GM12878 (cell line): ENCODE measurements at regions not wholly inside any gene's neighbourhood (a gene's known extent, or its start where the extent isn't known, plus 50 kb on each side); places are given as distances from the start of the nearest gene placed in this dataset.
"Not testable (repeated sequence)": the region's sequence is repeated elsewhere in the genome, so short reads cannot be mapped to it uniquely, and the experiment has no call there.

Experiments used
- ATAC-seq: fragments of 200-7000 bp; cut with Tn5 transposase; 3 replicates; pipeline ENCODE4 v1.9.1; 2020; ENCODE audit warnings: mild to moderate bottlenecking, moderate library complexity
- BruUV-seq: library from RNA; stranded (reverse); fragments of 400-500 nt; replicated peaks from 2 replicates; lab custom pipeline; 2021; lab: Mats Ljungman, UMichigan
- CTCF ChIA-PET: fragments of 300-600 bp; sonication (Branson Sonifier 250); formaldehyde crosslinking; extraction: SDS; loops from one replicate; lab custom pipeline; 2021; ENCODE audit warnings: inconsistent platforms; lab: Yijun Ruan, JAX
- POLR2A ChIA-PET: fragments of 350-600 bp; formaldehyde crosslinking; extraction: SDS; loops from one replicate; lab custom pipeline; 2021; ENCODE audit warnings: inconsistent platforms; lab: Charles Lee
- RAD21 ChIA-PET: fragments of 300-600 bp; sonication (Branson Sonifier 250); formaldehyde crosslinking; loops from one replicate; lab custom pipeline; 2023; ENCODE audit warnings: antibody characterized with exemption; ENCODE audit not compliant: unreplicated experiment; lab: Charles Lee
- SMC1A ChIA-PET: fragments of 300-600 bp; sonication (Branson Sonifier 250); formaldehyde crosslinking; loops from one replicate; lab custom pipeline; 2023; ENCODE audit not compliant: unreplicated experiment, uncharacterized antibody; lab: Charles Lee
- DNase-seq: peaks from one replicate; pipeline ENCODE4 v3.0.0-alpha.2; 2011; ENCODE audit warnings: low read depth, low spot score
- FAIRE-seq: peaks from 3 replicates; lab custom pipeline; 2011; peaks lifted over from hg19 to GRCh38; lab: Jason Lieb, UNC
- H2AFZ ChIP-seq: 2 replicates; pipeline ENCODE4 v1.6.0; 2011; ENCODE audit warnings: low read depth, low read length, control low read depth; ENCODE audit not compliant: control insufficient read depth
- H3K27ac ChIP-seq: 2 replicates; pipeline ENCODE4 v1.5.1; 2011; ENCODE audit warnings: control low read depth; ENCODE audit not compliant: control insufficient read depth, insufficient read depth
- H3K27me3 ChIP-seq, 2 experiments: replicated peaks in 1 of 2; 2 replicates each; pipeline versions ENCODE4 v1.6.0 to v1.6.1; 2011; ENCODE audit warnings: low read length in 1 of 2; ENCODE audit not compliant: control insufficient read depth in 2 of 2, insufficient read depth in 2 of 2
- H3K36me3 ChIP-seq, 2 experiments: 2 replicates each; pipeline ENCODE4 v1.5.1; 2011; ENCODE audit warnings: low read length in 1 of 2; ENCODE audit not compliant: control insufficient read depth in 2 of 2, insufficient read depth in 2 of 2
- H3K4me1 ChIP-seq: 2 replicates; pipeline ENCODE4 v1.6.1; 2011; ENCODE audit warnings: mild to moderate bottlenecking, low read length, moderate library complexity, mixed read lengths; ENCODE audit not compliant: control insufficient read depth, insufficient read depth
- H3K4me2 ChIP-seq: 2 replicates; pipeline ENCODE4 v1.6.0; 2011; ENCODE audit warnings: control low read depth; ENCODE audit not compliant: control insufficient read depth, insufficient read depth
- H3K4me3 ChIP-seq: fragments of 200-600 bp; sonication (generic); 2 replicates; pipeline ENCODE4 v1.5.1; 2016
- H3K79me2 ChIP-seq: 2 replicates; pipeline ENCODE4 v1.6.0; 2011; ENCODE audit warnings: low read length; ENCODE audit not compliant: control insufficient read depth, insufficient read depth
- H3K9ac ChIP-seq: 2 replicates; pipeline ENCODE4 v1.8.0; 2011; ENCODE audit warnings: low read length, control low read depth, mixed read lengths; ENCODE audit not compliant: control insufficient read depth, insufficient read depth
- H3K9me3 ChIP-seq: replicated peaks from 3 replicates; pipeline ENCODE4 v1.5.1; 2011; ENCODE audit warnings: mild to moderate bottlenecking, low read length; ENCODE audit not compliant: control insufficient read depth, insufficient read depth
- H4K20me1 ChIP-seq: 2 replicates; pipeline ENCODE4 v1.6.0; 2011; ENCODE audit not compliant: control insufficient read depth, insufficient read depth
- NR2F1 ChIP-seq: fragments of 450-650 bp; conservative IDR thresholded peaks from 2 replicates; pipeline ENCODE4 v1.6.1; 2017; ENCODE audit warnings: mild to moderate bottlenecking
- WGBS: methylation state at CpG from one replicate; pipeline ENCODE4 v1.1.6; 2016; ENCODE audit warnings: low lambda C conversion rate; ENCODE audit not compliant: insufficient replicate concordance, insufficient coverage; ENCODE audit errors: missing lambda C conversion rate; 5-methylcytosine and 5-hydroxymethylcytosine counted together
- in situ Hi-C: fragments of 300-500 bp; cut with MboI; formaldehyde crosslinking; loops from 9 replicates; pipeline ENCODE4 v1.14.3; 2018; ENCODE audit warnings: mixed read lengths
- intact Hi-C: fragments of 100-400 bp; cut with micrococcal nuclease; formaldehyde crosslinking; loops from one replicate; pipeline ENCODE4 v1.14.2; 2022; ENCODE audit not compliant: unreplicated experiment

DNA sequence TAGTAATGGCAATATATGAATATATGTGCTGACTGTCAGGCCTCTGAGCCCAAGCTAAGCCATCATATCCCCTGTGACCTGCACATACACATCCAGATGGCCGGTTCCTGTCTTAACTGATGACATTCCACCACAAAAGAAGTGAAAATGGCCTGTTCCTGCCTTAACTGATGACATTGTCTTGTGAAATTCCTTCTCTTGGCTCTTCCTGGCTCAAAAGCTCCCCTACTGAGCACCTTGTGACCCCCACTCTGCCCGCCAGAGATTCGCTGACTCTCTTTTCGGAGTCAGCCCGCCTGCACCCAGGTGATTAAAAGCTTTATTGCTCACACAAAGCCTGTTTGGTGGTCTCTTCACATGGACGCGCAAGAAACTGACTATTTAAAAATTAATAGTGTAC is 570.6 kb upstream of the PCDH7 start:
- H3K9ac ChIP-seq, CTCF ChIA-PET, intact Hi-C loops, H3K36me3 ChIP-seq, RAD21 ChIA-PET, H3K79me2 ChIP-seq, FAIRE-seq, in situ Hi-C loops, H2AFZ ChIP-seq, H3K27me3 ChIP-seq, BruUV-seq, H3K27ac ChIP-seq, SMC1A ChIA-PET, POLR2A ChIA-PET, H3K9me3 ChIP-seq, H3K4me2 ChIP-seq, H3K4me3 ChIP-seq, H4K20me1 ChIP-seq, ATAC-seq, DNase-seq, H3K4me1 ChIP-seq: not testable (repeated sequence)
- 39% methylated on average over 7 of the region's 7 CpGs for WGBS

DNA sequence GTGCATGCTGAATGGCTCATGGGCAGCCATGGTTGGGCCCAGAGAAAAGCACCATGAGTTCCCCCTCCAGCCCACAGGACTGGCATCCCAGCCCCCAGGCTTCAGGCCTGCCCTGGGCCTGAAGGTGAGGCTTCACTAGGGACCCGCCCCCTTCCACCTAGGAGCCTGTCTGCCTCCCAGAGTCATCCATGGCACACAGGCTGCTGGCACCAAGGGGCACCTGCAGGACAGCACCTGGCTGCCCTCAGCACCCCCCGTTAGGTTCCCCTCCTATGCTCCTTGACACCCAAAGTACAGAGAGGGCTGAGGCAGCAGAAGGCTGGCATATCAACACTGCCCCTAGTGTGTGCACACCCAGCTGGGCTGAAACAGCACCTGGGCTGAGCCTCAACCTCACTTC is 566.7 kb upstream of the PCDH7 start:
- ChIA-PET SMC1A (no interaction called here), POLR2A (no interaction called here), CTCF (no interaction called here), RAD21 (no interaction called here)
- ATAC-seq (no peak), FAIRE-seq (no peak), DNase-seq (no peak)
- Histone ChIP-seq H2AFZ (no peak overlapping the region), H3K9ac (no peak overlapping the region), H3K4me1 (no peaks in the 10 kb centered on the region), H3K79me2 (no peaks in the 10 kb centered on the region), H3K27me3 (no peaks in the 10 kb centered on the region), H3K9me3 (no peaks in the 10 kb centered on the region), H3K27ac (no peak overlapping the region), H3K4me3 (no peak overlapping the region), H3K4me2 (no peak overlapping the region), H4K20me1 (no peaks in the 10 kb centered on the region), H3K36me3 (no peaks in the 10 kb centered on the region)
- intact Hi-C loops = no loop called here
- in situ Hi-C loops = no loop called here
- no peak for TF ChIP-seq NR2F1
- 8% methylated on average over 2 of the region's 2 CpGs for WGBS
- no TSS peak for BruUV-seq
